ENCODE measurements at regions not wholly inside any gene's neighbourhood (a gene's known extent, or its start where the extent isn't known, plus 50 kb on each side); places are given as distances from the start of the nearest gene placed in this dataset.

DNA sequence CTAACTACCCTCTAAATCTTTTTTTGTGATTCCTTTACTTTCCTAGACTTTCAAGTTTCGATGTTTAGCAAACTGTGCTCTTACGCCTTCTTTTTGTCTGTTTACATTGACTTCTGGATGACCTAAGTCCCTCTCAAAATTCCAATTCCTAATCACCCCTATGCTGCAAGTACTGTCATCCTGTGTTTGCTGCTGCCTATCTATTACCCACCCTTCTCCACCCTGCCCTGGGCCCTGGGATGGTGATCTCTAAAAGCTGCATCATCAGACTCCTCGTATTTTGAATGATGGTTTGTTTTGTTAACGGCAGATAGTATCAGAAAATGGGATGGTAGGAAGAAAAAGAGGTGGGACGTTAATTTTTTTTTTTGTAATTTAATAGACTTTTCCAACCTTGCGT lies 272.1 kb downstream of the DIO2 start:
- TF ChIP-seq, protein P1, sequence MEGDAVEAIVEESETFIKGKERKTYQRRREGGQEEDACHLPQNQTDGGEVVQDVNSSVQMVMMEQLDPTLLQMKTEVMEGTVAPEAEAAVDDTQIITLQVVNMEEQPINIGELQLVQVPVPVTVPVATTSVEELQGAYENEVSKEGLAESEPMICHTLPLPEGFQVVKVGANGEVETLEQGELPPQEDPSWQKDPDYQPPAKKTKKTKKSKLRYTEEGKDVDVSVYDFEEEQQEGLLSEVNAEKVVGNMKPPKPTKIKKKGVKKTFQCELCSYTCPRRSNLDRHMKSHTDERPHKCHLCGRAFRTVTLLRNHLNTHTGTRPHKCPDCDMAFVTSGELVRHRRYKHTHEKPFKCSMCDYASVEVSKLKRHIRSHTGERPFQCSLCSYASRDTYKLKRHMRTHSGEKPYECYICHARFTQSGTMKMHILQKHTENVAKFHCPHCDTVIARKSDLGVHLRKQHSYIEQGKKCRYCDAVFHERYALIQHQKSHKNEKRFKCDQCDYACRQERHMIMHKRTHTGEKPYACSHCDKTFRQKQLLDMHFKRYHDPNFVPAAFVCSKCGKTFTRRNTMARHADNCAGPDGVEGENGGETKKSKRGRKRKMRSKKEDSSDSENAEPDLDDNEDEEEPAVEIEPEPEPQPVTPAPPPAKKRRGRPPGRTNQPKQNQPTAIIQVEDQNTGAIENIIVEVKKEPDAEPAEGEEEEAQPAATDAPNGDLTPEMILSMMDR (IDR thresholded peaks at IDR 0.05) = no peak
- TF ChIP-seq POLR2AphosphoS5 (IDR thresholded peaks at IDR 0.05) = no peak
- no peak for TF ChIP-seq EP300 (IDR thresholded peaks at IDR 0.05)

Measured in stomach (tissue), 4 donors.